ENCODE measurements at regions not wholly inside any gene's neighbourhood (a gene's known extent, or its start where the extent isn't known, plus 50 kb on each side); places are given as distances from the start of the nearest gene placed in this dataset.

GRCh38 chr14:89707086-89707485 lies 247.4 kb downstream of the EFCAB11 start:
- TF ChIP-seq, protein P1, sequence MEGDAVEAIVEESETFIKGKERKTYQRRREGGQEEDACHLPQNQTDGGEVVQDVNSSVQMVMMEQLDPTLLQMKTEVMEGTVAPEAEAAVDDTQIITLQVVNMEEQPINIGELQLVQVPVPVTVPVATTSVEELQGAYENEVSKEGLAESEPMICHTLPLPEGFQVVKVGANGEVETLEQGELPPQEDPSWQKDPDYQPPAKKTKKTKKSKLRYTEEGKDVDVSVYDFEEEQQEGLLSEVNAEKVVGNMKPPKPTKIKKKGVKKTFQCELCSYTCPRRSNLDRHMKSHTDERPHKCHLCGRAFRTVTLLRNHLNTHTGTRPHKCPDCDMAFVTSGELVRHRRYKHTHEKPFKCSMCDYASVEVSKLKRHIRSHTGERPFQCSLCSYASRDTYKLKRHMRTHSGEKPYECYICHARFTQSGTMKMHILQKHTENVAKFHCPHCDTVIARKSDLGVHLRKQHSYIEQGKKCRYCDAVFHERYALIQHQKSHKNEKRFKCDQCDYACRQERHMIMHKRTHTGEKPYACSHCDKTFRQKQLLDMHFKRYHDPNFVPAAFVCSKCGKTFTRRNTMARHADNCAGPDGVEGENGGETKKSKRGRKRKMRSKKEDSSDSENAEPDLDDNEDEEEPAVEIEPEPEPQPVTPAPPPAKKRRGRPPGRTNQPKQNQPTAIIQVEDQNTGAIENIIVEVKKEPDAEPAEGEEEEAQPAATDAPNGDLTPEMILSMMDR (IDR thresholded peaks at IDR 0.05; ENCODE audit: low read depth, low read length, poor library complexity, severe bottlenecking) = no peak
- TF ChIP-seq EZH2phosphoT487 (IDR thresholded peaks at IDR 0.05; ENCODE audit: borderline replicate concordance, low read length) = no peak

Measured in DOHH2 (cell line).